ENCODE measurements at regions not wholly inside any gene's neighbourhood (a gene's known extent, or its start where the extent isn't known, plus 50 kb on each side); places are given as distances from the start of the nearest gene placed in this dataset.

DNA sequence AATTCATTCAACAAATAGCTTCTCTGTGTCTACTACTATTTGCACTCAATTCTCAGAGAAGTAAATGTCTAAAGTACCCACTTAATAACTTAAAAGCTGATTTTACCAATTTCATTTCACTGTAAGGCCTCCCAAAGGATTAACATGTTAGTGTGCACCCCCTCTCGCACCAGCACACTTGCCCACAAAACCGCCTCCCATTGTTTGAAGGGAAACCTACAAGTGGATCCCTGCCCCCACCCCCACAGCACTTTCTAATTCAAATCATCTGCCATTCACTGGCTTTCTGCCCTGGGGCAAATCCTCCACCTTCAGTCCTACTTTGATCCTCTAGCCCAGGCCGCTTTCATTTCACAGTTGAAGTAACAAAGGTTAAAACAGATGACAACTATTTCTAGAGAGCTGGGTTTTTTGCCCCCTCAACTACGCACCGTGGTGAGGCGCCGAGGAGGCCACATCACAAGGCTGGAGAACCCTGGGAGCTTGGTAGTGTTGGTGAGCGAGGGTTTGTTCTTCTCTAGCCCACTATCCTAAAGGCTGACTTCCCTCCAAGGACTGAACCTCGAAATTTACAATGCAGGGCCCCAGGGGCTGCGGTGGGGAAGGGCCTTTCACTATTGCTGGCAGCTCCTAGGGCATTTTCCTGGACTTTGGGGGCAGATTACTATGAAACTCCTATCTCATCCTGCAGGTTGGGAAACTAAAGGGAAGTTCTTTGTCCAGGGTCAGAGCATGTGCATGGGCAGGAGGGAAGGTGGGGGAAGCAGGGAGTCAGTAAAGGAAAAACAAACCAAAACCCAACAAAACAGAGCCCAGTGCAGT lies 517.4 kb upstream of the ZMIZ1 start:
- TF ChIP-seq, protein P1, sequence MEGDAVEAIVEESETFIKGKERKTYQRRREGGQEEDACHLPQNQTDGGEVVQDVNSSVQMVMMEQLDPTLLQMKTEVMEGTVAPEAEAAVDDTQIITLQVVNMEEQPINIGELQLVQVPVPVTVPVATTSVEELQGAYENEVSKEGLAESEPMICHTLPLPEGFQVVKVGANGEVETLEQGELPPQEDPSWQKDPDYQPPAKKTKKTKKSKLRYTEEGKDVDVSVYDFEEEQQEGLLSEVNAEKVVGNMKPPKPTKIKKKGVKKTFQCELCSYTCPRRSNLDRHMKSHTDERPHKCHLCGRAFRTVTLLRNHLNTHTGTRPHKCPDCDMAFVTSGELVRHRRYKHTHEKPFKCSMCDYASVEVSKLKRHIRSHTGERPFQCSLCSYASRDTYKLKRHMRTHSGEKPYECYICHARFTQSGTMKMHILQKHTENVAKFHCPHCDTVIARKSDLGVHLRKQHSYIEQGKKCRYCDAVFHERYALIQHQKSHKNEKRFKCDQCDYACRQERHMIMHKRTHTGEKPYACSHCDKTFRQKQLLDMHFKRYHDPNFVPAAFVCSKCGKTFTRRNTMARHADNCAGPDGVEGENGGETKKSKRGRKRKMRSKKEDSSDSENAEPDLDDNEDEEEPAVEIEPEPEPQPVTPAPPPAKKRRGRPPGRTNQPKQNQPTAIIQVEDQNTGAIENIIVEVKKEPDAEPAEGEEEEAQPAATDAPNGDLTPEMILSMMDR (IDR thresholded peaks at IDR 0.05; ENCODE audit: control extremely low read depth, extremely low read depth, low read depth, missing control alignments): no peak
- DNase-seq (ENCODE audit: extremely low spot score): no peak
- CTCF ChIA-PET: no interaction called here
- POLR2A ChIA-PET: no interaction called here

DNA sequence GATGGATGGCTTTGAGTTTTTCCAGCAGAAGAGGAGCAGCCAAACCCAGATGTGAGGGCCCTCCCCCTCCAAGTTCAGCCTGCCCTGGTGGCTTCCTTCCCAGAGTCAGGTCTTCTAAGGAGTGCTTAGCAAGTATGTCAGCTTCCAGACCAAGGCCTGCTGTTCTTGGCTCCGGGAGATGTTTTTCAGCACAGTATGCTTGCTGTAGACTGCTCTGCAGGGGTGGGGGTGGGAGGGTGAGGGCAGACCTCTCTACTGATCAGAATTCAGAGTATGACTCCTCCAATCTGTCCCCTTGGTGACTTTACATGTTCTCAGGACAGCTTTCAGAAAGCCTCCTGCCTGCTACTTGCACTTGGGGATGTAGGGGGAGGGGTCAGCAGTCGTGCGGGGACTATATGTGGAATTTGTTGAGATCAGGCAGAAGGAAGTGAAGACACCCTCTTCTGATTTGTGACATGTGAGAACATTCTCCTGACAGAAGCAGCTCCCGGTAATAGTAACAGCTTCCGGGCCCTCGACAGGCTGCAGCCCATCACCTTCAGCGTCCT lies 516.4 kb upstream of the ZMIZ1 start:
- CTCF ChIA-PET: no interaction called here
- DNase-seq (ENCODE audit: extremely low spot score): no peak
- POLR2A ChIA-PET: no interaction called here
- TF ChIP-seq, protein P1 (IDR thresholded peaks at IDR 0.05; ENCODE audit: control extremely low read depth, extremely low read depth, low read depth, missing control alignments): no peak

DNA sequence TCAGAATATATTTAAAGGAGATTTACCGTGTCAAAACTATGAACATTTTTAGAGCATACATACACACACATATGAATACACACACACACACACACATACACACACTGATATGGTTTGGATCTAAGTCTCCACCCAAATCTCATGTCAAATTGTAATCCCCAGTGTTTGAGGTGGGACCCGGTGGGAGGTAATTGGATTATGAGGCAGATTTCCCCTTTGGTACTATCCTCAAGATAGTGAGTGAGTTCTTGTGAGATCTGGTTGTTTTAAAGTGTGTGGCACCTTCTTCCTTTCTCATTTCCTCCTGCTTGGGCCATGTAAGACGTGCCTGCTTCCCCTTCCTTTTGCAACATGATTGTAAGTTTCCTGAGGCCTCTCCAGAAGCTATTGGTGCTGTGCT lies 515.0 kb upstream of the ZMIZ1 start:
- DNase-seq (ENCODE audit: extremely low spot score): no peak
- ChIA-PET POLR2A (no interaction called here), CTCF (interaction anchor here (1.4 kb wide), 1 partner anchor 15 kb away, joined by 3 read pairs; no protein-coding TSS in a partner anchor)

GRCh38 chr10:78555128-78555527 lies 513.6 kb upstream of the ZMIZ1 start:
- POLR2A ChIA-PET: no interaction called here
- TF ChIP-seq, protein P1 (IDR thresholded peaks at IDR 0.05; ENCODE audit: control extremely low read depth, extremely low read depth, low read depth, missing control alignments): no peak
- CTCF ChIA-PET: no interaction called here
- DNase-seq (ENCODE audit: extremely low spot score): no peak

More for the DNA sequence above, 515.0 kb upstream of the ZMIZ1 start:
- TF ChIP-seq, protein P1 (IDR thresholded peaks at IDR 0.05; ENCODE audit: control extremely low read depth, extremely low read depth, low read depth, missing control alignments): no peak

DNA sequence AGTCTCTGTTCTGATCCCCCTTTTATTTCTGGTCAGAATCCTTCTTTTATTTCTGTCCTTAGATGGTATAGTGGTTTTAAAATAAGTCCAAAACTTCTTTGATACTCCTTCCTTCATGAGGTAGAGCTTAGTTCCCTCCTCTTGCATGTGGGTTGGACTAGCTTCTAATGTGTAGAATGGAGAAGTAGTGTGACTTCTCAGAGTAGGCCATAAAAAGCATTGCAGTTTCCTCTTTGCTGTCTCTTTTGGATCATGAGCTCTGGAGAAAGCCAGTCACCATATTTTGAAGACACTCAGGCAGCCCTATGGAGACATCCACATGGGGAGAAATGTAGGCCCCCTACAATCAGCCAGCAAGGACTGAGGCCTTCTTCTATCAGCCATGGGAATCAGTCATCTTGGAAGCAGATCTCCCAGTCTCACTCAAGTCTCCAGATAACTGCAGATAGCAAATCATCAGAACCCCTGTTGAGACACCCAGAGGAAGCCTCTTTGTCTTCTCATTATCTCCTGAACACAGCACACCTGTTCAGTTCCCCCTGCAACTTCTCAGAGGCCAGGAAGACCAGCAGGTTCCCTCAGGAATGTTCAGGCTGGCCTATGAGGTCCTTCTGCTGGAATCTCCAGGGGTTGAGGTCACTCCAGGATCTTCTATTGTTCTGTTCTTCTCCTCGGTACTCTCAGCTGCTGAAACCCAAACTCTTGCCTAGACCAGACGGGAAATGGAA lies 511.9 kb upstream of the ZMIZ1 start:
- CTCF ChIA-PET: no interaction called here
- no peak for DNase-seq (ENCODE audit: extremely low spot score)
- POLR2A ChIA-PET: no interaction called here
- TF ChIP-seq, protein P1 (IDR thresholded peaks at IDR 0.05; ENCODE audit: control extremely low read depth, extremely low read depth, low read depth, missing control alignments): no peak

- TF ChIP-seq, protein P1 (IDR thresholded peaks at IDR 0.05; ENCODE audit: control extremely low read depth, extremely low read depth, low read depth, missing control alignments): no peak
- DNase-seq (ENCODE audit: extremely low spot score): no peak
- ChIA-PET CTCF (interaction anchor here (1.5 kb wide), 1 partner anchor 10 kb away, joined by 3 read pairs; no protein-coding TSS in a partner anchor), POLR2A (no interaction called here)
These were observed 511.3 kb upstream of the ZMIZ1 start for GRCh38 chr10:78557433-78557925.

All from GM10248 (cell line).